SK-N-MC (cell line): ENCODE measurements at regions not wholly inside any gene's neighbourhood (a gene's known extent, or its start where the extent isn't known, plus 50 kb on each side); places are given as distances from the start of the nearest gene placed in this dataset.

ENCODE experiments used
- EZH2 ChIP-seq: fragments of 200-600 bp; sonication (generic); IDR thresholded peaks from one replicate; pipeline ENCODE4 v1.6.1; 2017; ENCODE audit warnings: antibody characterized with exemption
- POLR2AphosphoS5 ChIP-seq: IDR thresholded peaks from 2 replicates; pipeline ENCODE4 v1.6.1; 2012; ENCODE audit warnings: mild to moderate bottlenecking, low read depth, low read length, borderline replicate concordance

GRCh38 chr14:98185036-98185435 is 1087.0 kb downstream of the BCL11B start:
- TF ChIP-seq POLR2AphosphoS5 (no peak), EZH2 (no peak)
